Liver (tissue), 7 donors: ENCODE measurements at regions not wholly inside any gene's neighbourhood (a gene's known extent, or its start where the extent isn't known, plus 50 kb on each side); places are given as distances from the start of the nearest gene placed in this dataset.

Experiments
- DNase-seq: peaks from one replicate; pipeline ENCODE4 v3.0.0-alpha.2; 2017; ENCODE audit warnings: low spot score
- H3K27ac ChIP-seq, 2 donors: one replicate each; pipeline ENCODE4 v1.7.0; 2013; ENCODE audit warnings: inconsistent platforms in 2 of 2, low read length in 2 of 2, control low read depth in 1 of 2, low read depth in 1 of 2, mild to moderate bottlenecking in 1 of 2
- H3K27me3 ChIP-seq, 4 donors: one replicate each; pipeline versions ENCODE4 v1.6.1 to v1.7.0; 2013; ENCODE audit warnings: low read length in 3 of 4, inconsistent platforms in 1 of 4, mild to moderate bottlenecking in 1 of 4, moderate library complexity in 1 of 4; ENCODE audit not compliant: control insufficient read depth in 4 of 4, insufficient read depth in 4 of 4
- H3K36me3 ChIP-seq, 4 donors: one replicate each; pipeline versions ENCODE4 v1.6.1 to v1.7.0; 2013; ENCODE audit warnings: low read length in 3 of 4, mild to moderate bottlenecking in 3 of 4, low read depth in 1 of 4, moderate library complexity in 1 of 4; ENCODE audit not compliant: control insufficient read depth in 4 of 4, insufficient read depth in 3 of 4
- H3K4me1 ChIP-seq, 4 donors: one replicate each; pipeline versions ENCODE4 v1.6.1 to v1.7.0; 2013; ENCODE audit warnings: low read length in 3 of 4, mild to moderate bottlenecking in 3 of 4, moderate library complexity in 1 of 4; ENCODE audit not compliant: control insufficient read depth in 4 of 4, insufficient read depth in 4 of 4
- H3K4me3 ChIP-seq, 3 donors: one replicate each; pipeline versions ENCODE4 v1.6.1 to v1.7.0; 2013; ENCODE audit warnings: low read length in 3 of 3, control low read depth in 1 of 3, low read depth in 1 of 3, mild to moderate bottlenecking in 1 of 3
- H3K9ac ChIP-seq, 2 donors: one replicate each; pipeline ENCODE4 v1.7.0; 2013; ENCODE audit warnings: low read length in 2 of 2, mild to moderate bottlenecking in 2 of 2, moderate library complexity in 2 of 2, control low read depth in 1 of 2, low read depth in 1 of 2
- H3K9me3 ChIP-seq, 4 donors: one replicate each; pipeline versions ENCODE4 v1.6.1 to v1.7.0; 2013; ENCODE audit warnings: low read length in 3 of 4; ENCODE audit not compliant: control insufficient read depth in 4 of 4
- ATF3 ChIP-seq: IDR thresholded peaks from 2 replicates; pipeline ENCODE4 v1.6.1; 2016; ENCODE audit warnings: antibody characterized with exemption
- EGR1 ChIP-seq, 2 donors: IDR thresholded peaks; 2 replicates each; pipeline ENCODE4 v1.6.1; 2016 to 2018; ENCODE audit warnings: antibody characterized with exemption in 2 of 2, low read depth in 2 of 2
- FOXA1 ChIP-seq: IDR thresholded peaks from 2 replicates; pipeline ENCODE4 v1.6.1; 2016; ENCODE audit warnings: antibody characterized with exemption
- FOXA2 ChIP-seq: IDR thresholded peaks from 2 replicates; pipeline ENCODE4 v1.6.1; 2016; ENCODE audit warnings: antibody characterized with exemption
- GABPA ChIP-seq, 2 donors: IDR thresholded peaks in 1 of 2; conservative IDR thresholded peaks in 1 of 2; 2 replicates each; pipeline ENCODE4 v1.6.1; 2016; ENCODE audit warnings: antibody characterized with exemption in 2 of 2, mild to moderate bottlenecking in 1 of 2, moderate library complexity in 1 of 2
- HNF4A ChIP-seq, 2 donors: conservative IDR thresholded peaks; 2 replicates each; pipeline ENCODE4 v1.6.1; 2016; ENCODE audit warnings: antibody characterized with exemption in 2 of 2, mild to moderate bottlenecking in 2 of 2
- HNF4G ChIP-seq: IDR thresholded peaks from 2 replicates; pipeline ENCODE4 v1.6.1; 2016; ENCODE audit warnings: antibody characterized with exemption
- JUND ChIP-seq, 2 donors: IDR thresholded peaks; 2 replicates each; pipeline ENCODE4 v1.6.1; 2016; ENCODE audit warnings: antibody characterized with exemption in 2 of 2
- MAX ChIP-seq: IDR thresholded peaks from 2 replicates; pipeline ENCODE4 v1.6.1; 2016; ENCODE audit warnings: antibody characterized with exemption
- RAD21 ChIP-seq, 2 donors: IDR thresholded peaks; 2 replicates each; pipeline ENCODE4 v1.6.1; 2016; ENCODE audit warnings: antibody characterized with exemption in 2 of 2, mild to moderate bottlenecking in 2 of 2
- REST ChIP-seq: IDR thresholded peaks from 2 replicates; pipeline ENCODE4 v1.6.1; 2016; ENCODE audit warnings: antibody characterized with exemption, mild to moderate bottlenecking
- RXRA ChIP-seq, 2 donors: IDR thresholded peaks; 2 replicates each; pipeline ENCODE4 v1.6.1; 2017 to 2018; ENCODE audit warnings: antibody characterized with exemption in 2 of 2, mild to moderate bottlenecking in 1 of 2
- SP1 ChIP-seq: IDR thresholded peaks from 2 replicates; pipeline ENCODE4 v1.6.1; 2018; ENCODE audit warnings: antibody characterized with exemption, mild to moderate bottlenecking
- TAF1 ChIP-seq: conservative IDR thresholded peaks from 2 replicates; pipeline ENCODE4 v1.6.1; 2016; ENCODE audit warnings: antibody characterized with exemption, mild to moderate bottlenecking
- ZBTB33 ChIP-seq: IDR thresholded peaks from 2 replicates; pipeline ENCODE4 v1.6.1; 2016; ENCODE audit warnings: antibody characterized with exemption
- WGBS: extraction: QIAGEN DNeasy Blood & Tissue Kit; methylation state at CpG from one replicate; pipeline ENCODE4 v1.1.7; 2013; 5-methylcytosine and 5-hydroxymethylcytosine counted together
- donor health status: healthy.
- donor health status: healthy.
- donor health status: healthy.
- donor health status: healthy.

- Histone ChIP-seq H3K27me3 (no peaks in the 10 kb centered on the region), H3K9me3 (no peaks in the 10 kb centered on the region), H3K27ac (no peak overlapping the region), H3K4me3 (no peak overlapping the region), H3K9ac (no peak overlapping the region), H3K4me1 (peaks cover 0 to 3% (median 0%) of the 10 kb centered on the region in 4 donors), H3K36me3 (no peaks in the 10 kb centered on the region)
- 88% methylated on average over 4 of the region's 4 CpGs for WGBS
- no peak for TF ChIP-seq SP1
- no peak for TF ChIP-seq TAF1
- DNase-seq: no peak
Observed at GRCh38 chr2:147363181-147363580, 481.6 kb upstream of the ACVR2A start.

GRCh38 chr2:147358375-147358774 is 486.5 kb upstream of the ACVR2A start:
- no peaks in the 10 kb centered on the region for H3K9me3 ChIP-seq
- no peaks in the 10 kb centered on the region for H3K36me3 ChIP-seq
- DNase-seq: no peak
- H3K9ac ChIP-seq: no peak overlapping the region
- H3K4me1 ChIP-seq: no peaks in the 10 kb centered on the region
- no peak overlapping the region for H3K27ac ChIP-seq
- no peaks in the 10 kb centered on the region for H3K27me3 ChIP-seq
- no peak overlapping the region for H3K4me3 ChIP-seq
- TF ChIP-seq ATF3 (no peak), RAD21 (IDR thresholded peaks at IDR 0.05) (no peak), TAF1 (no peak), REST (no peak), EGR1 (IDR thresholded peaks at IDR 0.05; ENCODE audit: low read depth in 2 of 2) (no peak), FOXA1 (no peak), MAX (no peak), HNF4G (no peak), ZBTB33 (no peak), FOXA2 (no peak), HNF4A (conservative IDR thresholded peaks at IDR 0.05) (no peak), SP1 (no peak), RXRA (IDR thresholded peaks at IDR 0.05) (no peak), JUND (IDR thresholded peaks at IDR 0.05) (no peak), GABPA (IDR thresholded peaks at IDR 0.05 in 1 of 2, conservative IDR thresholded peaks at IDR 0.05 in 1 of 2) (no peak)
- 76% methylated on average over 1 of the region's 1 CpG for WGBS
